GM21381 (cell line): ENCODE measurements at regions not wholly inside any gene's neighbourhood (a gene's known extent, or its start where the extent isn't known, plus 50 kb on each side); places are given as distances from the start of the nearest gene placed in this dataset.
"Not testable (repeated sequence)": the region's sequence is repeated elsewhere in the genome, so short reads cannot be mapped to it uniquely, and the experiment has no call there.

Experiments used
- ATAC-seq: cut with Tn5 transposase; IDR thresholded peaks from one replicate; pipeline ENCODE4 v1.9.1; 2021; ENCODE audit warnings: mild to moderate bottlenecking, moderate library complexity; ENCODE audit not compliant: unreplicated experiment

GRCh38 chr1:244156617-244157016 is 105.5 kb downstream of the ZBTB18 start:
- not testable (repeated sequence) for ATAC-seq

- no peak for ATAC-seq
Observed at GRCh38 chr1:244157731-244158438, 106.8 kb downstream of the ZBTB18 start.

GRCh38 chr1:244159646-244160045 is 108.6 kb downstream of the ZBTB18 start:
- ATAC-seq = no peak

GRCh38 chr1:244160455-244161235 is 109.6 kb downstream of the ZBTB18 start:
- no peak for ATAC-seq

- no peak for ATAC-seq
Observed at GRCh38 chr1:244161236-244161510, 110.1 kb downstream of the ZBTB18 start.

GRCh38 chr1:244162786-244163530 is 111.9 kb downstream of the ZBTB18 start:
- ATAC-seq = no peak

GRCh38 chr1:244163861-244164510 is 112.9 kb downstream of the ZBTB18 start:
- ATAC-seq = no peak

GRCh38 chr1:244164511-244164890 is 113.4 kb downstream of the ZBTB18 start:
- ATAC-seq = no peak

GRCh38 chr1:244165021-244165420 is 113.9 kb downstream of the ZBTB18 start:
- ATAC-seq = no peak

GRCh38 chr1:244165701-244166100 is 114.6 kb downstream of the ZBTB18 start:
- no peak for ATAC-seq

GRCh38 chr1:244171241-244171985 is 120.3 kb downstream of the ZBTB18 start:
- ATAC-seq = no peak

- no peak for ATAC-seq
Observed at GRCh38 chr1:244173240-244173639, 122.2 kb downstream of the ZBTB18 start.

GRCh38 chr1:244173769-244174168 is 122.7 kb downstream of the ZBTB18 start:
- no peak for ATAC-seq

- ATAC-seq = no peak
Observed at GRCh38 chr1:244174922-244175521, 123.9 kb downstream of the ZBTB18 start.

- ATAC-seq = no peak
Observed at GRCh38 chr1:244176201-244176600, 125.1 kb downstream of the ZBTB18 start.

GRCh38 chr1:244180256-244180655 is 129.2 kb downstream of the ZBTB18 start:
- ATAC-seq = no peak

- no peak for ATAC-seq
Observed at GRCh38 chr1:244181867-244182266, 130.8 kb downstream of the ZBTB18 start.

- ATAC-seq = no peak
Observed at GRCh38 chr1:244183037-244183436, 132.0 kb downstream of the ZBTB18 start.

GRCh38 chr1:244186372-244186771 is 135.3 kb downstream of the ZBTB18 start:
- ATAC-seq = no peak

- no peak for ATAC-seq
Observed at GRCh38 chr1:244187310-244187709, 136.2 kb downstream of the ZBTB18 start.
